CD14-positive monocyte (primary cell): ENCODE measurements at regions not wholly inside any gene's neighbourhood (a gene's known extent, or its start where the extent isn't known, plus 50 kb on each side); places are given as distances from the start of the nearest gene placed in this dataset.

Source experiments
- DNase-seq, 3 donors: peaks; one replicate each; pipeline ENCODE4 v3.0.0-alpha.2; 2011 to 2022
- H2AFZ ChIP-seq: 2 replicates; pipeline ENCODE4 v1.6.0; 2012; ENCODE audit warnings: mild to moderate bottlenecking, low read depth, low read length, inconsistent platforms; ENCODE audit not compliant: insufficient read depth, poor library complexity, severe bottlenecking
- H3K27ac ChIP-seq, 2 donors: 1 replicate in 1 of 2; 2 replicates in 1 of 2; pipeline ENCODE4 v1.5.1; 2012 to 2013; ENCODE audit warnings: low read length in 2 of 2, control low read depth in 1 of 2, inconsistent platforms in 1 of 2, low read depth in 1 of 2, mild to moderate bottlenecking in 1 of 2
- H3K27me3 ChIP-seq, 2 donors: one replicate each; pipeline versions ENCODE4 v1.6.0 to v1.6.1; 2011 to 2013; ENCODE audit warnings: low read length in 2 of 2; ENCODE audit not compliant: control insufficient read depth in 2 of 2, insufficient read depth in 2 of 2
- H3K36me3 ChIP-seq, 2 donors: replicated peaks in 1 of 2; 1 replicate in 1 of 2; 2 replicates in 1 of 2; pipeline versions ENCODE4 v1.5.1 to v1.6.1; 2012 to 2013; ENCODE audit warnings: low read length in 2 of 2, control low read depth in 1 of 2, inconsistent platforms in 1 of 2, mild to moderate bottlenecking in 1 of 2; ENCODE audit not compliant: insufficient read depth in 2 of 2, control insufficient read depth in 1 of 2
- H3K4me1 ChIP-seq, 2 donors: 1 replicate in 1 of 2; 2 replicates in 1 of 2; pipeline versions ENCODE4 v1.5.1 to v1.6.1; 2012 to 2013; ENCODE audit warnings: low read length in 2 of 2, control low read depth in 1 of 2, inconsistent platforms in 1 of 2, mild to moderate bottlenecking in 1 of 2, moderate library complexity in 1 of 2; ENCODE audit not compliant: insufficient read depth in 2 of 2, control insufficient read depth in 1 of 2
- H3K4me2 ChIP-seq: replicated peaks from 2 replicates; pipeline ENCODE3; 2012; ENCODE audit warnings: low read length, moderate library complexity, mild to moderate bottlenecking; ENCODE audit not compliant: poor library complexity, severe bottlenecking; ENCODE audit errors: extremely low read depth
- H3K4me3 ChIP-seq, 3 experiments: fragments of 200-600 bp in 1 of 3; sonication (generic) in 1 of 3; replicated peaks in 1 of 3; 1 replicate in 2 of 3; 2 replicates in 1 of 3; pipeline ENCODE4 v1.5.1; 2011 to 2013; ENCODE audit warnings: low read length in 3 of 3, mild to moderate bottlenecking in 3 of 3, control low read depth in 2 of 3, low read depth in 2 of 3, inconsistent platforms in 1 of 3, moderate library complexity in 1 of 3
- H3K79me2 ChIP-seq: 2 replicates; pipeline ENCODE4 v1.6.0; 2012; ENCODE audit warnings: mild to moderate bottlenecking, control low read depth, inconsistent platforms, low read length, moderate library complexity; ENCODE audit not compliant: insufficient read depth
- H3K9ac ChIP-seq: 2 replicates; pipeline ENCODE4 v1.6.0; 2017; ENCODE audit warnings: low read length, mild to moderate bottlenecking; ENCODE audit not compliant: insufficient read depth, poor library complexity, severe bottlenecking
- H3K9me3 ChIP-seq, 2 donors: replicated peaks in 1 of 2; 1 replicate in 1 of 2; 2 replicates in 1 of 2; pipeline versions ENCODE4 v1.5.1 to v1.6.1; 2012 to 2013; ENCODE audit warnings: low read length in 2 of 2, control low read depth in 1 of 2; ENCODE audit not compliant: control insufficient read depth in 1 of 2, insufficient read depth in 1 of 2
- H4K20me1 ChIP-seq: 2 replicates; pipeline ENCODE4 v1.6.0; 2012; ENCODE audit warnings: mild to moderate bottlenecking, low read length, control low read depth, moderate library complexity; ENCODE audit not compliant: insufficient read depth
- H3K27ac Mint-ChIP-seq, 7 donors: one replicate each; pipeline ENCODE4 v1.8.0; 2020; ENCODE audit warnings: mild to moderate bottlenecking in 7 of 7, mixed read lengths in 7 of 7, moderate library complexity in 6 of 7, inconsistent platforms in 2 of 7
- H3K27me3 Mint-ChIP-seq, 3 donors: one replicate each; pipeline ENCODE4 v1.8.0; 2021 to 2022; ENCODE audit warnings: low read depth in 3 of 3, mild to moderate bottlenecking in 3 of 3, mixed read lengths in 3 of 3, moderate library complexity in 3 of 3, inconsistent platforms in 1 of 3
- H3K36me3 Mint-ChIP-seq, 2 donors: one replicate each; pipeline ENCODE4 v1.8.0; 2020; ENCODE audit warnings: mixed read lengths in 2 of 2, inconsistent platforms in 1 of 2, mild to moderate bottlenecking in 1 of 2
- H3K4me1 Mint-ChIP-seq: one replicate; pipeline ENCODE4 v1.8.0; 2020; ENCODE audit warnings: mild to moderate bottlenecking, mixed read lengths
- H3K4me3 Mint-ChIP-seq, 2 donors: one replicate each; pipeline ENCODE4 v1.8.0; 2020; ENCODE audit warnings: mild to moderate bottlenecking in 2 of 2, mixed read lengths in 2 of 2, moderate library complexity in 1 of 2
- H3K9me3 Mint-ChIP-seq, 7 donors: one replicate each; pipeline ENCODE4 v1.8.0; 2020 to 2022; ENCODE audit warnings: mixed read lengths in 7 of 7, mild to moderate bottlenecking in 6 of 7, moderate library complexity in 6 of 7, inconsistent platforms in 2 of 7
- CTCF ChIP-seq: fragments of 200-600 bp; IDR thresholded peaks from one replicate; pipeline ENCODE4 v1.8.0; 2022; ENCODE audit warnings: antibody characterized with exemption, mild to moderate bottlenecking
- WGBS: methylation state at CpG from one replicate; pipeline ENCODE4 v1.1.5; 2013; ENCODE audit warnings: missing lambda C conversion rate; ENCODE audit not compliant: insufficient coverage; 5-methylcytosine and 5-hydroxymethylcytosine counted together
- intact Hi-C, 2 donors: fragments of 100-400 bp; cut with micrococcal nuclease; formaldehyde crosslinking; loops; one replicate each; pipeline versions ENCODE4 v1.15.0 to v1.15.1; 2023

- Histone ChIP-seq H3K36me3 (no peaks in the 10 kb centered on the region), H3K4me3 (no peak overlapping the region), H3K4me2 (no peak overlapping the region), H2AFZ (no peak overlapping the region), H3K4me1 (no peaks in the 10 kb centered on the region), H3K9ac (no peak overlapping the region), H3K79me2 (no peaks in the 10 kb centered on the region), H4K20me1 (no peaks in the 10 kb centered on the region), H3K27me3 (no peaks in the 10 kb centered on the region), H3K27ac (no peak overlapping the region), H3K9me3 (no peaks in the 10 kb centered on the region)
- no peak for TF ChIP-seq CTCF
- WGBS: 79% methylated on average over 5 of the region's 5 CpGs
- Mint-ChIP-seq H3K27me3 (no peaks in the 10 kb centered on the region), H3K36me3 (no peaks in the 10 kb centered on the region), H3K9me3 (peaks cover 0 to 9% (median 2%) of the 10 kb centered on the region in 7 donors), H3K27ac (no peak overlapping the region), H3K4me3 (no peak overlapping the region), H3K4me1 (no peaks in the 10 kb centered on the region)
- intact Hi-C loops: no loop called here
- DNase-seq: no peak
These were observed 894.1 kb downstream of the SLC4A3 start for GRCh38 chr2:220521551-220521950.

GRCh38 chr2:220528180-220528675 is 900.8 kb downstream of the SLC4A3 start:
- Mint-ChIP-seq H3K9me3 (peaks cover 0 to 10% (median 3%) of the 10 kb centered on the region in 7 donors), H3K27ac (no peak overlapping the region), H3K36me3 (no peaks in the 10 kb centered on the region), H3K4me1 (no peaks in the 10 kb centered on the region), H3K4me3 (no peak overlapping the region), H3K27me3 (no peaks in the 10 kb centered on the region)
- Histone ChIP-seq H3K4me1 (no peaks in the 10 kb centered on the region), H4K20me1 (no peaks in the 10 kb centered on the region), H2AFZ (no peak overlapping the region), H3K9me3 (peaks cover 3 to 7% of the 10 kb centered on the region in 2 donors), H3K27ac (no peak overlapping the region), H3K4me2 (no peak overlapping the region), H3K79me2 (no peaks in the 10 kb centered on the region), H3K36me3 (no peaks in the 10 kb centered on the region), H3K27me3 (no peaks in the 10 kb centered on the region), H3K9ac (no peak overlapping the region), H3K4me3 (no peak overlapping the region)
- intact Hi-C loops: no loop called here
- no peak for TF ChIP-seq CTCF
- no peak for DNase-seq
- 90% methylated on average over 2 of the region's 3 CpGs for WGBS
